GM13976 (cell line): ENCODE measurements at regions not wholly inside any gene's neighbourhood (a gene's known extent, or its start where the extent isn't known, plus 50 kb on each side); places are given as distances from the start of the nearest gene placed in this dataset.
A peak's percentile ranks its signal among the peaks of the same experiment; 100 is the strongest.

Source experiments
- DNase-seq: peaks from one replicate; pipeline ENCODE4 v3.0.0; 2012; ENCODE audit warnings: low spot score
- in situ Hi-C: fragments of 300-500 bp; cut with MboI; formaldehyde crosslinking; loops from one replicate; pipeline ENCODE4 v1.12.0; 2022; ENCODE audit warnings: low sequenced_read_pairs, mixed read lengths, inconsistent platforms; ENCODE audit not compliant: unreplicated experiment
- TF ChIP-seq, protein P1 (sequence below): IDR thresholded peaks from 2 replicates; pipeline ENCODE4 v1.5.1; 2012; ENCODE audit warnings: borderline replicate concordance, mild to moderate bottlenecking; ENCODE audit not compliant: insufficient read depth; ENCODE audit errors: extremely low read depth, missing control alignments, control extremely low read depth

DNA sequence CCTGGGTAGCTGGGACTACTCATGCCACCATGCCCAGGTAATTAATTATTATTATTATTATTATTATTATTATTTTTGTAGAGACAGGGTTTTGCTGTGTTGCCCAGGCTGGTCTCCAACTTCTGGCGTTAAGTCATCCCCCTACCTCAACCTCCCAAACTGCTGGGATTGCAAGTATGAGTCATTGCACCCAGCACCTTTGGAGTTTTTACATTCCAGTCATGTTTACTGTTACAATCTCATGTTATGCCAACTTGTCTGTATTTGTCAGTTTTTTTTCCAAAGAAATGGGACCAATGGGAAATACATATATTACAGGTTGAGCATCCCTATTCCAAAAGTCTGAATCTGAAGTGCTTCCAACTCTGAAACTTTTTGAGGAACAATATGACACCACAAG is 903.8 kb downstream of the SLC4A3 start:
- no peak for DNase-seq
- TF ChIP-seq, protein P1, sequence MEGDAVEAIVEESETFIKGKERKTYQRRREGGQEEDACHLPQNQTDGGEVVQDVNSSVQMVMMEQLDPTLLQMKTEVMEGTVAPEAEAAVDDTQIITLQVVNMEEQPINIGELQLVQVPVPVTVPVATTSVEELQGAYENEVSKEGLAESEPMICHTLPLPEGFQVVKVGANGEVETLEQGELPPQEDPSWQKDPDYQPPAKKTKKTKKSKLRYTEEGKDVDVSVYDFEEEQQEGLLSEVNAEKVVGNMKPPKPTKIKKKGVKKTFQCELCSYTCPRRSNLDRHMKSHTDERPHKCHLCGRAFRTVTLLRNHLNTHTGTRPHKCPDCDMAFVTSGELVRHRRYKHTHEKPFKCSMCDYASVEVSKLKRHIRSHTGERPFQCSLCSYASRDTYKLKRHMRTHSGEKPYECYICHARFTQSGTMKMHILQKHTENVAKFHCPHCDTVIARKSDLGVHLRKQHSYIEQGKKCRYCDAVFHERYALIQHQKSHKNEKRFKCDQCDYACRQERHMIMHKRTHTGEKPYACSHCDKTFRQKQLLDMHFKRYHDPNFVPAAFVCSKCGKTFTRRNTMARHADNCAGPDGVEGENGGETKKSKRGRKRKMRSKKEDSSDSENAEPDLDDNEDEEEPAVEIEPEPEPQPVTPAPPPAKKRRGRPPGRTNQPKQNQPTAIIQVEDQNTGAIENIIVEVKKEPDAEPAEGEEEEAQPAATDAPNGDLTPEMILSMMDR: no peak
- in situ Hi-C loops: no loop called here

DNA sequence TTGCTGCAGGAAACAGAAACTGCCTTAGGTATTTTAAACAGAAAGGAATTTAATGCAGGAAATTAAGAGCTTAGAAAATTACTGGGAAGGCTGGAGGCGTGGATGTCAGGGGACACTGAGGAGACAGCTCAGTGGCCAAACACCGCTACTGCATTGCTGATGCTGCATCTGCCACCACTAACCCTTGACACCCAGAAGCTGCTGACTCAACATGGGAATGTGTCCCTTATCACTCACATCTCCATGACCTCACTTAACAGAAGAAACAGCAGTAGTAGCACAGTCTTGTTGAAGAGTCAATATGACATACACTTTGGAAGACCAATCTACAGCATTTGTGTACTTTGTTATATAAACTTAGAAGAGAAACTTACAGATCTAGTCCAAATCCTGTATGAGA is 906.1 kb downstream of the SLC4A3 start:
- in situ Hi-C loops: no loop called here
- TF ChIP-seq, protein P1: no peak

DNA sequence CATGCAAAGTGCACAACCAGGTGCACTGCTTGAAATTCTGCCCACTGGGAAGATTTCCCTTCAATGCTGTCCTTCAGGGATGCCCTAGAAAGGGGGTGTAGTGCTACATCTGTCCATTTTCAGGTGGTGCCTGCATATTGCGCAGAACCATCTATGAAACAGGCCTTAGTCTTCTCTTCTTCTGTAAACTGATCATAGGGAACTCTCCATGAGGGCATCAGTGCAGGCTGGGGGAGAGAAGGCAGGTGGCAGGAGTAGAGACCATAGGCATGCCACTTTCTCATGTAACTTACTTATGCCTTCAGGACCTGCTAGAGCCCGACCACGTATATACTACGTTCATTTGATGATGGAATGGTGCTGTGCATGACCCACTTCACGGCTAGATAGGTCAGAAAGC is 912.1 kb downstream of the SLC4A3 start:
- in situ Hi-C loops: no loop called here
- TF ChIP-seq, protein P1: no peak
- no peak for DNase-seq

More for the DNA sequence above, 906.1 kb downstream of the SLC4A3 start:
- peak; percentile 13 for DNase-seq

DNA sequence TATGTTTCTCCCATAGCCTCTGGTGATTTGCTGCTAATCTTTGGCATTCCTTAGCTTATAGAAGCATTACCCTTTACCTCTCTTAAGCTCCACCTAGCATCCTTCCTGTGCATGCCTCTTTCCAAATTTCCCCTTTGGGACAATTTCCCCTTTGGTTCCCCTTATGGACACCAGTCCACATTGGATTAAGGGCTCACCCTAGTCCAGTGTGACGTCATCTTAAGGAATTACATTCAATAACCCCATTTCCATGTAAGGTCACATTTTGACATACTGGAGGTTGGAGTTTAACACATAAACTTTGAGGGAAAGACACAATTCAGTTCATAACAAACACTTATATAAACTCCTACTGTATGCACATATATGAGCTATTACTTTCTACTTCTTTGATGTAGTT is 916.6 kb downstream of the SLC4A3 start:
- no peak for DNase-seq
- in situ Hi-C loops: no loop called here
- TF ChIP-seq, protein P1: no peak

DNA sequence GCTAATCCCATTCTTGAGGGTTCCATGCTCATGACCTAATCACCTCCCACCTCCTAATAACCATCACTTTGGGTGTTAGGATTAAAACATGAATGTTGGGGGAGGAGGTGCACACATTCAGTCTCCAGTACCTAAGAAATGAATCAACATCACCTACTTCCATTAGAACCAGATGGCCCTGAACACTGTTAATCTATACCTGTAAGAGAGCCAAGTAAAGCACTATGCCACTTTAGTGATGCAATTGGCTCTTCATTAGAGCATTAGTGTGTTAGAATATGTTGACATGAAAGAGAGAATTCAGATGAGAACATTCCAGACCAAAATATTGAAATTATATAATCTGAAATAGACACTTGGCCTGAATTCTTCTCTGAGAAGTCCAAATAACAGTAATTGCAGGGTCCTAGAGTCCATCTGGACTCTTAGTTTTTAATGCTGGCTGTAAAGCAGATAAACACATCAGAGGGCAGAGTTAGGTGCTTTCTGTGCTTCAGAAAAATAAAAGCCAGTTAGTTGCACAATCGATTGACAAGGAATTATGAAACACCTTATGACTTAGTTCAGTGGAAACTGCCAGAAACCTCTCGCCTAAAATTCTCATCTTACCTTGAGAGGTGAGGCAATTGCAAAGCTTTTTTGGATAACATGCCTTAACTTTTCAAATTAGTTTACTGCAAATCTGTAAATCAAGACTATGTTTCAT is 923.7 kb downstream of the SLC4A3 start:
- in situ Hi-C loops: no loop called here
- no peak for DNase-seq
- TF ChIP-seq, protein P1: no peak

DNA sequence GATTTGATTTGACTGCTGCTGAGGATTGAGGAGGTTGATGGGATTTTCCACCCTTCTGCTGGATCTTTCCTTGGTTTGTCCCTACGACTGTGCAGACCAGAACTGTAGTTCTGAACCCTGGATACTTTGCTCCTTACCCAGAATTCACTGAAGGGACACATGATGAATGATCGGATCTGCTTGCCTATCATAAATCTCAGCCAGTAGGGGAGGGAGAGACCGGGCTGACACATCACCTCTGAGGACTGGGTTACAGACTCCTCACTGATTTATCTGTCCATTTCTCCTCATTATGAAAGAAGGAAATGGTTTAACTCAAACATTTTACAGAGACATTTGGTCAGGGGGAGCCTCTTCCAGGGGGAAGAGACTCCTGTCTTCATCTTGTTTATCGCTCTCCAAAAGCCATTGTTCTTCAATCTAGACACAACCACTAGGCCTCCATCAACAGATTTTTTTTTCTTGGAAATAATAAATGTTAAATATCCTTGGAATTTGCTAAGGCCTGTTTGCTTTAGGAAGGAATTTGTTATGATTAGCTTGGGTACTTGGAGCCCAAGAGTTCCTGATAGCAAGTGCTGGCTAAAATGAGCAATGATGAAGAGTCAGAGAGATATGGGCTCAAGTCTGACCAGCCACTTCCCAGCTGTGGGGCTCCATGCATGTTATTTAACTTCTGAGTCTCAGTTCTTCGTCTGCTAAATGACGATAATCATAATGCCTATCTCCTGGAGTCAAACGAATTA is 925.5 kb downstream of the SLC4A3 start:
- no peak for DNase-seq
- in situ Hi-C loops: no loop called here
- TF ChIP-seq, protein P1: no peak
